ENCODE measurements at regions not wholly inside any gene's neighbourhood (a gene's known extent, or its start where the extent isn't known, plus 50 kb on each side); places are given as distances from the start of the nearest gene placed in this dataset.

- TF ChIP-seq, protein P1, sequence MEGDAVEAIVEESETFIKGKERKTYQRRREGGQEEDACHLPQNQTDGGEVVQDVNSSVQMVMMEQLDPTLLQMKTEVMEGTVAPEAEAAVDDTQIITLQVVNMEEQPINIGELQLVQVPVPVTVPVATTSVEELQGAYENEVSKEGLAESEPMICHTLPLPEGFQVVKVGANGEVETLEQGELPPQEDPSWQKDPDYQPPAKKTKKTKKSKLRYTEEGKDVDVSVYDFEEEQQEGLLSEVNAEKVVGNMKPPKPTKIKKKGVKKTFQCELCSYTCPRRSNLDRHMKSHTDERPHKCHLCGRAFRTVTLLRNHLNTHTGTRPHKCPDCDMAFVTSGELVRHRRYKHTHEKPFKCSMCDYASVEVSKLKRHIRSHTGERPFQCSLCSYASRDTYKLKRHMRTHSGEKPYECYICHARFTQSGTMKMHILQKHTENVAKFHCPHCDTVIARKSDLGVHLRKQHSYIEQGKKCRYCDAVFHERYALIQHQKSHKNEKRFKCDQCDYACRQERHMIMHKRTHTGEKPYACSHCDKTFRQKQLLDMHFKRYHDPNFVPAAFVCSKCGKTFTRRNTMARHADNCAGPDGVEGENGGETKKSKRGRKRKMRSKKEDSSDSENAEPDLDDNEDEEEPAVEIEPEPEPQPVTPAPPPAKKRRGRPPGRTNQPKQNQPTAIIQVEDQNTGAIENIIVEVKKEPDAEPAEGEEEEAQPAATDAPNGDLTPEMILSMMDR (IDR thresholded peaks at IDR 0.05): no peak
- no peak for TF ChIP-seq ZFX (IDR thresholded peaks at IDR 0.05; ENCODE audit: borderline replicate concordance)
- H3K27ac ChIP-seq: no peak overlapping the region
Measured at GRCh38 chr12:71262466-71262865, 104.7 kb upstream of the TSPAN8 start.

DNA sequence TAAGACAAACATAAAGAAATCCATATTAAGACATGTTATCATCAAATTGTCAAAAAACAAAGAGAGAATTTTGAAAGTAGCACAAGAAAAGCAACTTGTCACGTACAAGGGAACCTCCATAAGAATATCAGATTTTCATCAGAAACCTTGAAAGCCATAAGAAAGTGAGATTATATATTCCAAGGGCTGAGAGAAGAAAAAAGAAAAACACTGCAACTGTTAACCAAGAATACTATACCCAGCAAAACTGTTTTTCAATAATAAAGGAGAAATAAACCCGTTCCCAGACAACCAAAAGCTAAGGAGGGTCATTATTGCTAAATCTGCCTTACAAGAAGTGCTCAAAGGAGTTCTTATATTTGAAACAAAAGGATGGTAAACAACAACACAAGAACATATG, 94.7 kb upstream of the TSPAN8 start:
- TF ChIP-seq, protein P1 (IDR thresholded peaks at IDR 0.05): no peak
- no peak for TF ChIP-seq ZFX (IDR thresholded peaks at IDR 0.05; ENCODE audit: borderline replicate concordance)
- no peak overlapping the region for H3K27ac ChIP-seq

DNA sequence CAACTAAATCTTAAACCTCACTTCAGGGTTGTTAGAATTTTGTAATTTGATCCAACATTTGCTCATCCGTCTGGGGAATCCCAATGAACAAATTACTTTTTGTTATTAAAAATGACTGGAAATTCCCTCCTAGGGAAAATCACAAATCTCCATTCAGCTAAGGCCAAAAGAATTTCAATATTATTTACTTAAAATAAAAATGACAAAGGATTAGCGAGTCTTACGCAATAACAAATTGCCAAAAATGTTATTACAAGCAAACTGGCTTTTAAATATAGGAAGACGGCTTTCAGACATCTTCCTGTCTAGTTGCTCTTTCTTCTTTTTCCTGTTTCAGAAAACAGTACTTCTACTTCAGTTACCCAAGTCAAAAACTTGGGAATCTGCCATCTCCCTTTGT, 92.4 kb upstream of the TSPAN8 start:
- no peak for TF ChIP-seq ZFX (IDR thresholded peaks at IDR 0.05; ENCODE audit: borderline replicate concordance)
- H3K27ac ChIP-seq: no peak overlapping the region

DNA sequence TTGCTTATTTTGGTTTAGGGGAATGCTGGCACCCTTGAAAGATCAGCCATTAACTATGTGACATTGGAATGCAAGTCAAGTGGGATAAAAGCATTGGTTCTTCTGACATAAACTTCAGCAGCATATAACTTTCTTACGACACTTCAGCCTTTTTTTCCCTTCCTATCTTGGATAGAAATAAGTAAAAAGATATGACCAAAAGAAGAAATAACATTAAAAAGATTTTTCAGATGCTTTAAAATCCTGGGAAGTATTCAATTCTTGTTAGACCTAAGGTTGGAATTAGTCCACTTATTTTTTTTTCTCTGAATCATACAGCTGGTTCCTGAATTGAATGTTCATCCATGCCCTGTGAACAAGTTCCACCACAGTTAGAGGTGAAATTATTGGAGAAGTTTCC, 85.6 kb upstream of the TSPAN8 start:
- TF ChIP-seq, protein P1 (IDR thresholded peaks at IDR 0.05): no peak
- TF ChIP-seq ZFX (IDR thresholded peaks at IDR 0.05; ENCODE audit: borderline replicate concordance): no peak

DNA sequence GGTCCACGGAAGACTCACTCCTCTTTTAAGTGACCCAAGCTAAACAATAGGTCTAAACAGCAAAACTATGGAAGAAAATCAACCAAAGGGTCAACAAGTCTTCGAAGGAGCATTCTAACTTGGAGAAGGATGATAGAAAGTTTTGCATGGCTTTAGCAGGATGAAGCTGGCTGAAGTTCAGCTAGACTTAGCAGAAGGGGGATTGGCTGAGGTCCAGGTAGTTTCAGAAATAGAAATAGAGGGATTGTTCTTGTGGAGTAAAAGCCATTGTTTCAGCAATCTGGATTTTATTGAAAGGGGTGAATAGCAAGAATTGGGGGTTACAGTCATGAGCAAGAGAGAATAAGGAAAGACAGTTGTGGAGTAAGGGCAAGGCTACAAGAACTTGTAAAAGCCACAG, 84.7 kb upstream of the TSPAN8 start:
- H3K27ac ChIP-seq: no peak overlapping the region
- TF ChIP-seq ZFX (IDR thresholded peaks at IDR 0.05; ENCODE audit: borderline replicate concordance): no peak
- TF ChIP-seq, protein P1 (IDR thresholded peaks at IDR 0.05): no peak

More for the DNA sequence above, 85.6 kb upstream of the TSPAN8 start:
- H3K27ac ChIP-seq: no peak overlapping the region

DNA sequence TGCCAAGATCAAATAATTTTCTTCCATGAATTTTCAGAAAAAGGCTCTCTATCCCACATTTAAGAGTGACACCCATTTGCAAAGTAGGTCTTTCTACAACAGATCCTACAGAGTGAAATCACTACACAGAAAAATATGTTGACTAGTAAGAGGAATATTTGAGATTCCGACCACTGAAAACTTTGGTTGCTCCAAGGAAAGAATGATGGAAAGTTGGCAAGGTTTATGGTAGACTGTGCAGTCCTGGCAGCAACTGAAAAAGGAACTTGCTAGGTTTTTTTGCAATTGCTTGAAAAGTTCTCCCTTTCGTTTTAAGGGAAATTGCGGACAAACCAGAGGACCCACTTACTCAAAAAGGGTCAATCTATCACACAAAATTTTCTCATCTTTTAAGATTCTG, 83.1 kb upstream of the TSPAN8 start:
- no peak overlapping the region for H3K27ac ChIP-seq
- no peak for TF ChIP-seq ZFX (IDR thresholded peaks at IDR 0.05; ENCODE audit: borderline replicate concordance)
- TF ChIP-seq, protein P1 (IDR thresholded peaks at IDR 0.05): no peak

DNA sequence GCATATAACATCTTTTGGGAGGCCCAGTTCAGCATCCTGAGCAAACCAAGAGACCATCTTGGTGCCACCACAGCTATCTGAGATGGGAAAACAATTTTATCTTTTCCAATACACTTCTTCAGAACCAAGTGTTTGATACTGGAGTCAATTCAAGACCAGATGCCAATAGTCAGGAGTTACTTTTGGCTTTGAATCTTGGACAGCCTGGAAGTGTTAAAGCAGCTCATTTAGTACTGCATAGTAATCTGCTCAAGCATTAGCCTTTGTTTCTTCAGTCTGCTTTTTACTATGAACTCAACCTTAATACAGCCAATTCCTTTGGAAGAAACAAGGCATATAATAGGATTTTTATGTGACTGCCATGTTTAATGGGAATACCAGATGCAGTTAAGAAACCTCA, 81.9 kb upstream of the TSPAN8 start:
- TF ChIP-seq, protein P1 (IDR thresholded peaks at IDR 0.05): no peak
- TF ChIP-seq ZFX (IDR thresholded peaks at IDR 0.05; ENCODE audit: borderline replicate concordance): no peak
- no peak overlapping the region for H3K27ac ChIP-seq

GRCh38 chr12:71237128-71237527, 79.3 kb upstream of the TSPAN8 start:
- no peak for TF ChIP-seq ZFX (IDR thresholded peaks at IDR 0.05; ENCODE audit: borderline replicate concordance)
- TF ChIP-seq, protein P1 (IDR thresholded peaks at IDR 0.05): no peak
- H3K27ac ChIP-seq: no peak overlapping the region

Measured in 22Rv1 (cell line).